NCI-H146 (cell line): ENCODE measurements at regions not wholly inside any gene's neighbourhood (a gene's known extent, or its start where the extent isn't known, plus 50 kb on each side); places are given as distances from the start of the nearest gene placed in this dataset.
"Not testable (repeated sequence)": the region's sequence is repeated elsewhere in the genome, so short reads cannot be mapped to it uniquely, and the experiment has no call there.

Experiments
- DNase-seq: peaks from one replicate; lab custom pipeline; 2025; lab: John Stamatoyannopoulos, UW

GRCh38 chr1:91098299-91098906 lies 76.6 kb upstream of the ZNF644 start:
- DNase-seq, result no peak

- DNase-seq, result not testable (repeated sequence)
Observed at GRCh38 chr1:91095321-91095720, 73.5 kb upstream of the ZNF644 start.

GRCh38 chr1:91092503-91092902 lies 70.7 kb upstream of the ZNF644 start:
- no peak for DNase-seq

- DNase-seq, result no peak
Observed at GRCh38 chr1:91091812-91092211, 70.0 kb upstream of the ZNF644 start.

- DNase-seq, result no peak
Observed at GRCh38 chr1:91080650-91081049, 58.8 kb upstream of the ZNF644 start.

- no peak for DNase-seq
Observed at GRCh38 chr1:91078859-91079258, 57.0 kb upstream of the ZNF644 start.

- no peak for DNase-seq
Observed at GRCh38 chr1:91076834-91077233, 55.0 kb upstream of the ZNF644 start.

- no peak for DNase-seq
Observed at GRCh38 chr1:91075233-91076135, 53.6 kb upstream of the ZNF644 start.

GRCh38 chr1:91073299-91073698 lies 51.5 kb upstream of the ZNF644 start:
- DNase-seq, result no peak

GRCh38 chr1:91071838-91072237 lies 50.0 kb upstream of the ZNF644 start:
- DNase-seq, result no peak
